ENCODE measurements at regions not wholly inside any gene's neighbourhood (a gene's known extent, or its start where the extent isn't known, plus 50 kb on each side); places are given as distances from the start of the nearest gene placed in this dataset.

DNA sequence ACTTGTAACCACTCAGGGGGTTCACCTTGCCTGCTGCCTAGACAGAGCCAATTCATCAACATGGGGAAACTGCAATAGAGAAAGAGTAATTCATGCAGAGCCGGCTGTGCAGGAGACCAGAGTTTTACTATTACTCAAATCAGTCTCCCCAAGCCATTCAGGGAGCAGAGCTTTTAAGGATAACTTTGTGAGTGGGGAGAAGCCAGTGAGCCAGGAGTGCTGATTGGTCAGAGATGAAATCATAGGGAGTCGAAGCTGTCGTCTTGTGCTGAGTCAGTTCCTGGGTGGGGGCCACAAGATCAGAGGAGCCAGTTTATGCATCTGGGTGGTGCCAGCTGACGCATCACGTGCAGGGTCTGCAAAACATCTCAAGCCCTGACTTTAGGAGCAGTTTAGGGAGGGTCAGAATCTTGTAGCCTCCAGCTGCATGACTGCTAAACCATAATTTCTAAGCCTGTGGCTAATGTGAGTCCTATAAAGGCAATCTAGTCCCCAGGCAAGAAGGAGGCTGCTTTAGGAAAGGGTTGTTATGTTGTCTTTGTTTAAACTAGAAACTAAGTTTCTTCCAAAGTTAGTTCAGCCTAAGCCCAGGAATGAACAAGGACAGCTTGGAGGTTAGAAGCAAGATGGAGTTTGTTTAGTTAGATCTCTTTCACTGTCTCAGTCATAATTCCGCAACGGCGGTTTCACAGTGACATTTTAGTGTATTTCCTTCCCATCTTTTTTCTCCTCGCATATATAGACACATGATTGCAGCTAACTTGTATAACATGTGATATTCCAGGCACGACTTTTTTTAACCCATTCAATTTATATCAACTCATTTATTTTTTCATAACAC, 68.9 kb upstream of the NCOR2 start:
- ChIA-PET CTCF (no interaction called here), POLR2A (ENCODE audit: unreplicated experiment) (no interaction called here)
- DNase-seq = peak in 1 of 2 experiments; percentile 59
- Histone ChIP-seq H3K4me1 (replicated peaks; ENCODE audit: insufficient read depth) (peaks cover 93% of the 10 kb centered on the region), H3K4me3 (no peak overlapping the region), H3K36me3 (ENCODE audit: low read depth) (no peaks in the 10 kb centered on the region), H3K27me3 (ENCODE audit: insufficient read depth, low read depth) (no peaks in the 10 kb centered on the region), H3K4me2 (peak overlapping the region; percentile 64), H3F3A (ENCODE audit: insufficient read depth, low read depth) (peaks cover 71% of the 10 kb centered on the region), H3K9me3 (ENCODE audit: insufficient read depth, low read depth) (0 out of 2 replicates have a peak, but pooled peaks cover 9% of the 10 kb centered on the region), H2AFZ (no peak overlapping the region), H4K20me1 (ENCODE audit: insufficient read depth) (no peaks in the 10 kb centered on the region), H3K27ac (peak overlapping the region; percentile 96), H3K9me2 (ENCODE audit: insufficient read depth) (no peaks in the 10 kb centered on the region), H3K79me2 (ENCODE audit: low read depth) (no peaks in the 10 kb centered on the region)
- intact Hi-C loops (cut with micrococcal nuclease; ENCODE audit: unreplicated experiment) = loop anchor here (2.0 to 10.0 kb wide), 2 partner anchors 48 to 78 kb away; no protein-coding TSS in a partner anchor
- BruUV-seq (replicated peaks) = no TSS peak
- no peak for TF ChIP-seq EZH2 (IDR thresholded peaks at IDR 0.05; ENCODE audit: low read depth)
- TF ChIP-seq, protein P1, sequence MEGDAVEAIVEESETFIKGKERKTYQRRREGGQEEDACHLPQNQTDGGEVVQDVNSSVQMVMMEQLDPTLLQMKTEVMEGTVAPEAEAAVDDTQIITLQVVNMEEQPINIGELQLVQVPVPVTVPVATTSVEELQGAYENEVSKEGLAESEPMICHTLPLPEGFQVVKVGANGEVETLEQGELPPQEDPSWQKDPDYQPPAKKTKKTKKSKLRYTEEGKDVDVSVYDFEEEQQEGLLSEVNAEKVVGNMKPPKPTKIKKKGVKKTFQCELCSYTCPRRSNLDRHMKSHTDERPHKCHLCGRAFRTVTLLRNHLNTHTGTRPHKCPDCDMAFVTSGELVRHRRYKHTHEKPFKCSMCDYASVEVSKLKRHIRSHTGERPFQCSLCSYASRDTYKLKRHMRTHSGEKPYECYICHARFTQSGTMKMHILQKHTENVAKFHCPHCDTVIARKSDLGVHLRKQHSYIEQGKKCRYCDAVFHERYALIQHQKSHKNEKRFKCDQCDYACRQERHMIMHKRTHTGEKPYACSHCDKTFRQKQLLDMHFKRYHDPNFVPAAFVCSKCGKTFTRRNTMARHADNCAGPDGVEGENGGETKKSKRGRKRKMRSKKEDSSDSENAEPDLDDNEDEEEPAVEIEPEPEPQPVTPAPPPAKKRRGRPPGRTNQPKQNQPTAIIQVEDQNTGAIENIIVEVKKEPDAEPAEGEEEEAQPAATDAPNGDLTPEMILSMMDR (conservative IDR thresholded peaks at IDR 0.05) = no peak

DNA sequence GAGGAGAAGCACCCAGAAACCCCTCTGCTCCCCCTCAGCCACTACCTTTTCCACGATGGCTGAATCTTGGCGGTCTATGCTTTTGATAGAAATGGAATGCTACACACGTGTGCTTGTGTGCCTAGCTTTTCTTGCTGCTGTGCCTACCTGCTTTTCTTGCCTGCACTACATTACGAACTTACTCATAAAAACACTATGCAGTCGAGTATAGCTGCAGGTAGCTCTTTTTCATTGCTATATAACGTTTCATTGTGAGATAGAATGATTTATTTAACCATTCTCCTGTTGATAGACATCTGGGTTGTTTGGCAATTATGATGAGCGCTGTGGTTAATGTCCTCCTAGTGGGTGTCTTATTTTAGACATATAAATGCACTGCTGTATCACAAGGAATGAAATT, 67.9 kb upstream of the NCOR2 start:
- H3F3A ChIP-seq (ENCODE audit: insufficient read depth, low read depth) = peaks cover 64% of the 10 kb centered on the region
- H3K9me2 ChIP-seq (ENCODE audit: insufficient read depth) = no peaks in the 10 kb centered on the region
- H3K36me3 ChIP-seq (ENCODE audit: low read depth) = no peaks in the 10 kb centered on the region
- intact Hi-C loops (cut with micrococcal nuclease; ENCODE audit: unreplicated experiment) = loop anchor here (10.0 kb wide), 1 partner anchor 79 kb away; no protein-coding TSS in a partner anchor
- H3K9me3 ChIP-seq (ENCODE audit: insufficient read depth, low read depth) = 0 out of 2 replicates have a peak, but pooled peaks cover 9% of the 10 kb centered on the region
- no peak overlapping the region for H3K4me2 ChIP-seq
- TF ChIP-seq EZH2 (IDR thresholded peaks at IDR 0.05; ENCODE audit: low read depth) = no peak
- TF ChIP-seq, protein P1 (conservative IDR thresholded peaks at IDR 0.05) = no peak
- no peaks in the 10 kb centered on the region for H3K27me3 ChIP-seq (ENCODE audit: insufficient read depth, low read depth)
- peak overlapping the region; percentile 96 for H3K27ac ChIP-seq
- no TSS peak for BruUV-seq (replicated peaks)
- CTCF ChIA-PET = no interaction called here
- DNase-seq = no peak
- POLR2A ChIA-PET (ENCODE audit: unreplicated experiment) = no interaction called here
- H2AFZ ChIP-seq = no peak overlapping the region
- no peaks in the 10 kb centered on the region for H3K79me2 ChIP-seq (ENCODE audit: low read depth)
- H3K4me3 ChIP-seq = no peak overlapping the region
- H4K20me1 ChIP-seq (ENCODE audit: insufficient read depth) = no peaks in the 10 kb centered on the region
- peaks cover 85% of the 10 kb centered on the region for H3K4me1 ChIP-seq (replicated peaks; ENCODE audit: insufficient read depth)

DNA sequence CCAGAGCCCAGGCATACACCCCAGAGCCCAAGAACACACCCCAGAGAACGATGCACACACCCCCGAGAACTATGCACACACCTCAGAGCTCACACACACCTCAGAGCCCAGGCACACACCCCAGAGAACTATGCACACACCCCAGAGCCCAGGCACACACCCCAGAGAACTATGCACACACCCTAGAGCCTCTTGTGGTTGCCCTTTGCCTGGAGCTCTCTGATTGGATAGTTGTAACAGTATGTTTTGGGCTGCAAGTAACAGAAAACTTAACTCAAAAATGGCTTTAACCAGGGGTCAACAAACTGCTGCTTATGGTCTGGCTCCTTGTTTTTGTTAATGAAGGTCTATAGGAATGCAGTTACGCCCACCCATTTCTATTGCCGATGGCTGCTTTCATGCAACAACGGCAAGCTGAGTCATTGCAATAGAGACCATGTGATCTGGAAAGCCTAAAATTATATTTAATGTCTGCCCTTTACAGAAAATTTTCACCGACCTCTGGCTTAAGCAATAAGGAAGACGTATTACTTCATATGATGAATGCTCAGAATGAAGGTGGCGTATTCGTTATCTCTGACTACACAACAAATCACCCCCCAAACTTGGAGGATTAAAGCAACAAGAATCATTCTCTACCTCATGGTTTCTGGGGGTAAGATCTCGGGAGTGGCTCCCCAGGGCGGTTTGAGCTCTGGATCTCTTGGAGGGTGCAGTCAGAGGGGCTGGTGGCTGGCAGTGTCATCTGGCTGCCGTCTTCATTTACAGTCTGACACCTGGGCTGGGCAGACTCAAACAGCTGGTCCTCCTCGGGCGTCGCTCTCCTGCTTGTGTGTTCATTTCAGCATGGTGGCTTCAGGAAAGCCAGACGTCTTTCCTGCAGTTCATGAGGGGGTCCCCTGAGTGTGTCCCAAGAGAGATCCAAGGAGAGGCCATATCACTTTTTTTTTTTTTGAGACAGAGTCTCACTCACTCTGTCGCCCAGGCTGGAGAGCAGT, 66.3 kb upstream of the NCOR2 start:
- peak; percentile 51 to 90 for DNase-seq
- Histone ChIP-seq H3K4me1 (replicated peaks; ENCODE audit: insufficient read depth) (peaks cover 70% of the 10 kb centered on the region), H2AFZ (no peak overlapping the region), H3K4me3 (peak overlapping the region; percentile 31; the same call in 1 of the 2 replicates), H3K4me2 (peak overlapping the region; percentile 67), H3K79me2 (ENCODE audit: low read depth) (no peaks in the 10 kb centered on the region), H3K36me3 (ENCODE audit: low read depth) (no peaks in the 10 kb centered on the region), H3K9me3 (ENCODE audit: insufficient read depth, low read depth) (0 out of 2 replicates have a peak, but pooled peaks cover 9% of the 10 kb centered on the region), H3F3A (ENCODE audit: insufficient read depth, low read depth) (peaks cover 54% of the 10 kb centered on the region), H4K20me1 (ENCODE audit: insufficient read depth) (no peaks in the 10 kb centered on the region), H3K27ac (peak overlapping the region; percentile 94), H3K9me2 (ENCODE audit: insufficient read depth) (no peaks in the 10 kb centered on the region), H3K27me3 (ENCODE audit: insufficient read depth, low read depth) (no peaks in the 10 kb centered on the region)
- CTCF ChIA-PET = no interaction called here
- BruUV-seq (replicated peaks) = TSS peak; percentile 62
- intact Hi-C loops (cut with micrococcal nuclease; ENCODE audit: unreplicated experiment) = loop anchor here (2.0 to 10.0 kb wide), 2 partner anchors 67 to 81 kb away; partner anchors contain the start of gene NCOR2
- no peak for TF ChIP-seq EZH2 (IDR thresholded peaks at IDR 0.05; ENCODE audit: low read depth)
- TF ChIP-seq, protein P1 (conservative IDR thresholded peaks at IDR 0.05) = no peak
- POLR2A ChIA-PET (ENCODE audit: unreplicated experiment) = interaction anchor here (0.6 to 1.0 kb wide), 4 partner anchors 48 to 1559 kb away, joined by 3 to 37 read pairs (median 4); no protein-coding TSS in a partner anchor
